Small intestine (tissue), 7 donors: ENCODE measurements at regions not wholly inside any gene's neighbourhood (a gene's known extent, or its start where the extent isn't known, plus 50 kb on each side); places are given as distances from the start of the nearest gene placed in this dataset.
A peak's percentile ranks its signal among the peaks of the same experiment; 100 is the strongest.

Source experiments
- DNase-seq, 2 donors: peaks; one replicate each; pipeline versions ENCODE4 v3.0.0 to v3.0.0-alpha.2; 2013
- FAIRE-seq: peaks from 2 replicates; lab custom pipeline; 2012; peaks lifted over from hg19 to GRCh38; lab: Jason Lieb, UNC
- H3K27ac ChIP-seq, 3 donors: one replicate each; pipeline ENCODE4 v1.5.1; 2013; ENCODE audit warnings: low read length in 2 of 3, mild to moderate bottlenecking in 2 of 3, control low read depth in 1 of 3, inconsistent platforms in 1 of 3, low read depth in 1 of 3, moderate library complexity in 1 of 3
- H3K27me3 ChIP-seq, 3 donors: one replicate each; pipeline ENCODE4 v1.6.1; 2013; ENCODE audit warnings: low read length in 3 of 3, inconsistent platforms in 1 of 3; ENCODE audit not compliant: control insufficient read depth in 3 of 3, insufficient read depth in 3 of 3
- H3K36me3 ChIP-seq, 3 donors: one replicate each; pipeline ENCODE4 v1.6.1; 2013; ENCODE audit warnings: low read length in 3 of 3, inconsistent platforms in 1 of 3, low read depth in 1 of 3, mild to moderate bottlenecking in 1 of 3, moderate library complexity in 1 of 3; ENCODE audit not compliant: control insufficient read depth in 3 of 3, insufficient read depth in 2 of 3
- H3K4me1 ChIP-seq, 3 donors: one replicate each; pipeline ENCODE4 v1.6.1; 2013; ENCODE audit warnings: low read length in 2 of 3, inconsistent platforms in 1 of 3, low read depth in 1 of 3, mild to moderate bottlenecking in 1 of 3, moderate library complexity in 1 of 3; ENCODE audit not compliant: control insufficient read depth in 3 of 3, insufficient read depth in 2 of 3
- H3K4me3 ChIP-seq, 3 donors: one replicate each; pipeline ENCODE4 v1.5.1; 2013; ENCODE audit warnings: low read length in 3 of 3, control low read depth in 1 of 3, inconsistent platforms in 1 of 3, low read depth in 1 of 3, mild to moderate bottlenecking in 1 of 3, moderate library complexity in 1 of 3
- H3K9me3 ChIP-seq, 2 donors: one replicate each; pipeline ENCODE4 v1.6.1; 2013; ENCODE audit warnings: low read depth in 1 of 2, low read length in 1 of 2; ENCODE audit not compliant: control insufficient read depth in 2 of 2, insufficient read depth in 1 of 2
- WGBS, 3 donors: extraction: QIAGEN DNeasy Blood & Tissue Kit; methylation state at CpG; one replicate each; pipeline ENCODE4 v1.1.7; 2013; 5-methylcytosine and 5-hydroxymethylcytosine counted together
- donor health status: healthy with polysubstance abuse.
- donor health status: control.
- donor health status: control.
- donor health status: Bipolar disorder and iron deficiency.
- donor health status: healthy.

DNA sequence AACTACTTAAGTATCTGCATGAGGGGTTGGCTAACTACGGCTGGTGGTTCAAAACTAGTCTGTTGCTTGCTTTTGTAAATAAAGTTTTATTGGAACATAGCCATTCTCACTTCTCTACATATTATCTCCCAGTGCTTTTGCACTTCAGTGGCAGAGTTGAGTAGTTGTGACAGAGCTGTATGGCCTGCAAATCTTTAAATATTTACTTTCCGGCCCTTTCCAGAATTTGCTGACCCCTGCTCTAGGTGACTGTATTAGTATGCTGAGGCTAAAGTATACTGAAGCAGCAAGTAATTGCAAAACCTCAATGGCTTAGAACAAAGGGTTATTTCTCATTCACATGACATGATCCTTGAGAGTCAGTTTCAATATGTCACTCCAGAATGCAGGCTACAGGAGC, 78.3 kb downstream of the OTUD1 start:
- Histone ChIP-seq H3K9me3 (no peaks in the 10 kb centered on the region), H3K4me3 (no peak overlapping the region), H3K4me1 (no peaks in the 10 kb centered on the region), H3K27ac (no peak overlapping the region), H3K27me3 (no peaks in the 10 kb centered on the region), H3K36me3 (no peaks in the 10 kb centered on the region)
- no peak for DNase-seq
- WGBS, 3 donors = 64 to 84% (median 78%) methylated on average over 2 of the region's 2 CpGs
- no peak for FAIRE-seq

DNA sequence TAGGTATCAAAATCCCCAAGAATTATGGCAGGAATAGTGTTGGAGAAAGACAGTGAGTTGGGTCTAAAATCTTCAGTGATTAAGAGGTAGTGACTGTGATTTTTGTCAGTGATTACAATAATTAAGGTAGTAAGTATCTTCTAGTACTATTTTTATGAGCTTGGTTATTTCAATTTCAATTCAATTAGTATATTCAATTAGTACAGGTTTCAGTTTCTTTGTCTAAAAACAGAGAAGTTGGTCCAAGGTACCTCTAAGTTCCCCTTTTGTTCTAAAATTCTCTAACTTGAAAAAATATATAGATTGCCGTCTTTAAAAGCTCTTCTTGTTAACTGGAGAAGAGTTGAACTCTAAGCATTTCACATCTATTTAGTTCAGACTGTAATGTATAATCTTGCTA, 82.9 kb downstream of the OTUD1 start:
- DNase-seq (no peak), FAIRE-seq (no peak)
- H3K9me3 ChIP-seq = no peaks in the 10 kb centered on the region
- 67 to 88% (median 87%) methylated on average over 1 of the region's 1 CpG for WGBS, 3 donors
- no peak overlapping the region for H3K4me3 ChIP-seq
- H3K27ac ChIP-seq = no peak overlapping the region
- no peaks in the 10 kb centered on the region for H3K36me3 ChIP-seq
- H3K27me3 ChIP-seq = peaks cover 0 to 2% (median 0%) of the 10 kb centered on the region in 3 donors
- no peaks in the 10 kb centered on the region for H3K4me1 ChIP-seq

DNA sequence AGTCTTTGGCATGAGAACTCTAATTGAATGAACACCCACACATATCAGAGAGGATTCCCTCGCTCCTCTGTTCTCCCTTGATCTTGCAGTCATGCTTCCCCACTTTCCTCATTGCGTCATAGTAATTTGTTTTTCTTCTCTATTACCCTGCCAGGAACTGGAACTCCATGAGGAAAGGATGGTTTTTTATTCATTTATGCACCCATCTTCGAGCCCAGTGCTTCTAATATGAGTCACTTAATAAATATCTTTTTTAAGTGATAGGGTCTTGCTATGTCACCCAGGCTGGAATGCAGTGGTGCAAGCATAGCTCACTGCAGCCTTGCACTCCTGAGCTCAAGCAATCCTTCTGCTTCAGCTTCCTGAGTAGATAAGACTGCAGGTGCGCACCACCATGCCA, 83.5 kb downstream of the OTUD1 start:
- Histone ChIP-seq H3K27me3 (peaks cover 0 to 2% (median 0%) of the 10 kb centered on the region in 3 donors), H3K4me3 (no peak overlapping the region), H3K36me3 (no peaks in the 10 kb centered on the region), H3K9me3 (no peaks in the 10 kb centered on the region), H3K27ac (no peak overlapping the region), H3K4me1 (no peaks in the 10 kb centered on the region)
- FAIRE-seq = no peak
- 38 to 60% (median 46%) methylated on average over 4 of the region's 4 CpGs for WGBS, 3 donors
- DNase-seq = no peak

DNA sequence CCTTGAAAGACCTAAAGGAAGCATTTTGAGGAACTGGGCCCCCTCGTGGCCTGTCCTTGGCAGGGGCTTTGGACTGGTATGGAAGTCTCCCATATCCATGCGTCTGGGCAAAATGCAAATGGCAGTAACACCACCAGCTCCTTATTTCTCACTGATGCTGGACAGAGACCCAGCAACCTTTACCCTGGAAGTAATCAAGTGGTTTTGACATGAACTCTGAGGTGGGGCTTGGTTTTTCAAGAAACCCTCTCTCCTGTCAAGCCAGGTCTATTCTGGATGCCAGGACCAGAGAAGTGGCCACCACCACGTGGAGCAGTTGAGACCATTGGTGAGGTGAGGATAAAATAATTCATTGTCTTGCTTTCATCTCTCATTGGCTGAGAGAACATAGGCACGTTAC, 84.4 kb downstream of the OTUD1 start:
- Histone ChIP-seq H3K4me1 (no peaks in the 10 kb centered on the region), H3K9me3 (no peaks in the 10 kb centered on the region), H3K4me3 (no peak overlapping the region), H3K27ac (no peak overlapping the region), H3K27me3 (peaks cover 0 to 2% (median 0%) of the 10 kb centered on the region in 3 donors), H3K36me3 (no peaks in the 10 kb centered on the region)
- no peak for FAIRE-seq
- WGBS, 3 donors = 51 to 60% (median 55%) methylated on average over 4 of the region's 4 CpGs
- no peak for DNase-seq

DNA sequence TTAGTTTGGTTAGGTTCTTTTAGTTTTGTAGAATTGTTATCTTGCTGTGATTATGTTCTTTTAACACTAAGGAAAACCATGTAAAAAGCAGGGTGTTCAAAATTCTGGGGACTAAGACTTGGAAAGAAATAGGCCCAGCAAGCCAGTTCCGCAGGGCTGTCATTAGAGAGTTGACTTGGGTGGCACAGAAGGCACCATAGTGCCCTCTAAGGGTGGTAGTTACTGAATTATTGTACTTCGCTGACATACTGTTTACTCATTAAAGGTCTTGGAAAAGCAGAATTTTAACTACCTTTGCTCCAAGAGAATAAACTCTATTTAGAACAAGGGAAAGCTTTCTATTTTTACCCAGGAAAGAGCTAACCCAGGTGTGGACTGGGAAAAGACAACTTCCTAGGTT, 86.5 kb downstream of the OTUD1 start:
- H3K36me3 ChIP-seq = no peaks in the 10 kb centered on the region
- H3K4me3 ChIP-seq = no peak overlapping the region
- no peak overlapping the region for H3K27ac ChIP-seq
- H3K9me3 ChIP-seq = no peaks in the 10 kb centered on the region
- 20 to 53% (median 25%) methylated on average over 2 of the region's 2 CpGs for WGBS, 3 donors
- peak; percentile 11 to 39 for DNase-seq
- no peaks in the 10 kb centered on the region for H3K4me1 ChIP-seq
- FAIRE-seq = no peak
- peaks cover 0 to 2% (median 0%) of the 10 kb centered on the region in 3 donors for H3K27me3 ChIP-seq

DNA sequence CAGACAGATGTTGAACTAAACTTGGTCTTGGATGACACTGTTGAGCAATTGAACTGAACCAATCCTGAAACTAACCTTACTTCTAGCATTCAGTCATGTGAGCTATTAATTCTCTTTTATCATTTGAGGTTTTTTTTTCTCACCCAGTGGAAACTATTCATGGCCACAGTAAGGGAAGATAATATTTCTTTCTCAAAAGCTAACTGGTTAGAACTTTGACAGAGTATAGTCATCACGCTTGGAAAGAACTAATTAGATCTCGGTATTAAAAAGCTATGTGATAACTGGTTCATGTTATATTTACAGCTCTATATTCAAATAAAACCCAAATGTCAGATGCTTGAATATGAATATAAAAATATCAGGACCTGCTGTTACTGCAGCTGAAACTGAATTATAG, 89.5 kb downstream of the OTUD1 start:
- H3K36me3 ChIP-seq = no peaks in the 10 kb centered on the region
- WGBS, 3 donors = 85 to 90% (median 85%) methylated on average over 2 of the region's 2 CpGs
- H3K27me3 ChIP-seq = no peaks in the 10 kb centered on the region
- H3K9me3 ChIP-seq = no peaks in the 10 kb centered on the region
- no peak overlapping the region for H3K27ac ChIP-seq
- H3K4me1 ChIP-seq = no peaks in the 10 kb centered on the region
- FAIRE-seq = no peak
- H3K4me3 ChIP-seq = no peak overlapping the region
- DNase-seq = no peak

DNA sequence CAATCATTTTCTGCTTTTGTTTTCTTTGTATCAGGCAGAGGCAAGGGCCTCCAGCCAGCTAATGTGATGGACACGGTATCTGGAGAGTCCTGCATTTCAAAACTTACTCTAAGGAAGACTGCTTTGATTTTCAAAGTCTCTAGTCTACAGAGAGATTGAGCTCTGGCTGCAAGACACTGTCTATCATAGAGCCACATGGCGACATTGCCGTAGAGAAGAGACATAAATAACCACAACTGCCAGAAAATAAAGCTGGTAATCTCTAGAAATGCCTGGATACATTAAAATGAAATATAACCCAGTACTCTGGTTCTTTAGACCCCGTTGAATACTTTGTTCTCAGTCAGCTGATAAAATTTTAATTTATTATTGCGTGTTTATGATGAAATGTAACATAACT, 90.8 kb downstream of the OTUD1 start:
- Histone ChIP-seq H3K4me1 (no peaks in the 10 kb centered on the region), H3K9me3 (no peaks in the 10 kb centered on the region), H3K4me3 (no peak overlapping the region), H3K27ac (no peak overlapping the region), H3K27me3 (no peaks in the 10 kb centered on the region), H3K36me3 (no peaks in the 10 kb centered on the region)
- no peak for FAIRE-seq
- 63 to 67% (median 66%) methylated on average over 5 of the region's 5 CpGs for WGBS, 3 donors
- no peak for DNase-seq

DNA sequence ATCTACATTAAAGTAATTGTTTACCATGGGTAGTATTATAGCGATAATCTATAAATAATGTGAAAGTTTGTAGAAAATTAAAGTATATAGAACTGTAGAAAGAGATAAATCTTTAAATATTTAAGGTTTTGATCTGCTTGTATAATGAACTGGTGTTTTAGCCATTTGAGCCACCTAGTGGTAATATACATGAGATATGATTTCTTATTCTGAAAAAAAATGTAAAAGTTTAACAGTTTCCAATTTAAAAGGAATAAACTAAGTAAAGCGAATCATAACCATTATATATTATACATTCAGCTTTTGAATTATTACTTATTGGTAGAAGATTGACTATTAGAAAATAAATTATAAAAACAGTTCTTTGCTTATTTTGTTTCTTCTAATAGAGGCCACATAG, 91.2 kb downstream of the OTUD1 start:
- H3K4me3 ChIP-seq = no peak overlapping the region
- FAIRE-seq (peak; percentile 81), DNase-seq (no peak)
- no peaks in the 10 kb centered on the region for H3K4me1 ChIP-seq
- H3K27me3 ChIP-seq = no peaks in the 10 kb centered on the region
- H3K36me3 ChIP-seq = no peaks in the 10 kb centered on the region
- no peak overlapping the region for H3K27ac ChIP-seq
- 65 to 72% (median 70%) methylated on average over 2 of the region's 2 CpGs for WGBS, 3 donors
- H3K9me3 ChIP-seq = no peaks in the 10 kb centered on the region

DNA sequence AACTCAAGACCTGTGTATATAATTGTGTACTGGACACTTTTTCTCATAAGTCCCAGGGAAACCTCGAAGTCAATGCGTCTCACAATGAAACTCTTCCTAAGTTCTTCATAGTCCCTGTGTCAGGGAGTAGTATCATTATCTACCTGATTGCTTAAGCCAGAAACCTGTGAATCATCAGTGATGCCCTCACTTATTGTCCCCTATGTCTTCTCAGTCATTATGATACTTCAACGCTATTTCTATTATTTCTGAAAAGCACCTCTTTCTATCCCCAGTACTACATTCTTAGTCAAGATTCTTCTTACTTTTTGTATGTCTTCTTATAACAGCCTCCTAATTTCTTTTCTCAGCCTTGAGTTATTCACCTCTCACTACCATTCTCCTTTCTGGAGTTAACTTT, 94.3 kb downstream of the OTUD1 start:
- no peaks in the 10 kb centered on the region for H3K27me3 ChIP-seq
- FAIRE-seq = no peak
- no peaks in the 10 kb centered on the region for H3K36me3 ChIP-seq
- no peaks in the 10 kb centered on the region for H3K4me1 ChIP-seq
- 72 to 84% (median 78%) methylated on average over 3 of the region's 3 CpGs for WGBS, 3 donors
- no peaks in the 10 kb centered on the region for H3K9me3 ChIP-seq
- H3K27ac ChIP-seq = no peak overlapping the region
- no peak for DNase-seq
- H3K4me3 ChIP-seq = no peak overlapping the region
